OCI-LY3 (cell line): ENCODE measurements at regions not wholly inside any gene's neighbourhood (a gene's known extent, or its start where the extent isn't known, plus 50 kb on each side); places are given as distances from the start of the nearest gene placed in this dataset.

Experiments used
- H2AFZ ChIP-seq: fragments of 200-600, 300-600 bp; shearing (Covaris generic); 2 replicates; pipeline ENCODE4 v1.6.0; 2014; ENCODE audit warnings: antibody characterized with exemption, low read depth, low read length
- H3K27ac ChIP-seq: fragments of 200-600, 300-600 bp; sonication (generic); 2 replicates; pipeline ENCODE4 v1.5.1; 2014; ENCODE audit warnings: mild to moderate bottlenecking, low read length, moderate library complexity, mixed read lengths
- H3K27me3 ChIP-seq: fragments of 200-600, 300-600 bp; sonication (generic); 2 replicates; pipeline ENCODE4 v1.6.1; 2014; ENCODE audit warnings: low read depth, low read length, mixed read lengths
- H3K36me3 ChIP-seq: fragments of 200-600, 300-600 bp; sonication (generic); replicated peaks from 2 replicates; pipeline ENCODE3; 2014; ENCODE audit warnings: low read depth, low read length, mixed read lengths
- H3K4me1 ChIP-seq: fragments of 300-600, 200-600 bp; sonication (generic); 2 replicates; pipeline ENCODE4 v1.6.1; 2014; ENCODE audit warnings: low read length, mixed read lengths
- H3K4me2 ChIP-seq: fragments of 200-600, 300-600 bp; sonication (generic); 2 replicates; pipeline ENCODE4 v1.6.1; 2014; ENCODE audit warnings: low read length, mixed read lengths
- H3K4me3 ChIP-seq: fragments of 300-600, 200-600 bp; sonication (generic); 2 replicates; pipeline ENCODE4 v1.5.1; 2014; ENCODE audit warnings: antibody characterized with exemption, mild to moderate bottlenecking, low read length, moderate library complexity
- H3K79me2 ChIP-seq: fragments of 300-600, 200-600 bp; shearing (Covaris generic); 2 replicates; pipeline ENCODE4 v1.6.1; 2014; ENCODE audit warnings: mild to moderate bottlenecking, low read length, mixed read lengths
- H3K9ac ChIP-seq: fragments of 300-600, 200-600 bp; shearing (Covaris generic); 2 replicates; pipeline ENCODE4 v1.6.0; 2014; ENCODE audit warnings: mild to moderate bottlenecking, low read length, moderate library complexity
- H3K9me3 ChIP-seq: fragments of 200-600, 300-600 bp; shearing (Covaris generic); 2 replicates; pipeline ENCODE4 v1.6.1; 2014; ENCODE audit warnings: low read length, mixed read lengths; ENCODE audit not compliant: insufficient read depth
- H4K20me1 ChIP-seq: fragments of 200-600, 300-600 bp; sonication (generic); 2 replicates; pipeline ENCODE4 v1.6.1; 2016; ENCODE audit warnings: low read length, mixed read lengths; ENCODE audit not compliant: insufficient read depth
- EZH2phosphoT487 ChIP-seq: fragments of 200-600 bp; shearing (Covaris generic); IDR thresholded peaks from 2 replicates; pipeline ENCODE4 v1.6.1; 2018; ENCODE audit warnings: antibody characterized with exemption, mixed run types, low read depth
- TF ChIP-seq, protein P1 (sequence below): fragments of 200-600, 300-600 bp; sonication (generic); IDR thresholded peaks from 2 replicates; pipeline ENCODE4 v1.5.1; 2014; ENCODE audit warnings: antibody characterized with exemption, low read length, low read depth

DNA sequence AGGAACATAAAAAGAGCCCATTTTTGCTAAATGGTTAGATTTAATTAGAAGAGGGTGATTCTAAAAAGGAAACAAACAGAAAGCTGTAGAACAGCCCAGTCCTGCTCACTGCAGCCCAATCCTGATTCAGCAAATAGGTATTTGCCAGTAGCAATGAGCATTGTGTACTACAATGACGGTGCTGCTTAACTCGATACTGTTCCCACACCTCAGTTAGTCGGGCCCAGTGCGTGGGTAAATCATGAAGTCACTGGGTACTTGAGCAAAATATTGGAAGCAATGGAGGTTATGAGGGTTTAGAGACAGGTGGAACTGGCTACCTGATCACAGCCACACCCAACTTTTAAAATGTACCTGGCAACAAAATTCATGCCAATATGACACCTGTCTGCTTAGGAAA lies 101.5 kb upstream of the ADGRL2 start:
- H3K27ac ChIP-seq: no peak overlapping the region
- H3K27me3 ChIP-seq: no peaks in the 10 kb centered on the region
- TF ChIP-seq, protein P1, sequence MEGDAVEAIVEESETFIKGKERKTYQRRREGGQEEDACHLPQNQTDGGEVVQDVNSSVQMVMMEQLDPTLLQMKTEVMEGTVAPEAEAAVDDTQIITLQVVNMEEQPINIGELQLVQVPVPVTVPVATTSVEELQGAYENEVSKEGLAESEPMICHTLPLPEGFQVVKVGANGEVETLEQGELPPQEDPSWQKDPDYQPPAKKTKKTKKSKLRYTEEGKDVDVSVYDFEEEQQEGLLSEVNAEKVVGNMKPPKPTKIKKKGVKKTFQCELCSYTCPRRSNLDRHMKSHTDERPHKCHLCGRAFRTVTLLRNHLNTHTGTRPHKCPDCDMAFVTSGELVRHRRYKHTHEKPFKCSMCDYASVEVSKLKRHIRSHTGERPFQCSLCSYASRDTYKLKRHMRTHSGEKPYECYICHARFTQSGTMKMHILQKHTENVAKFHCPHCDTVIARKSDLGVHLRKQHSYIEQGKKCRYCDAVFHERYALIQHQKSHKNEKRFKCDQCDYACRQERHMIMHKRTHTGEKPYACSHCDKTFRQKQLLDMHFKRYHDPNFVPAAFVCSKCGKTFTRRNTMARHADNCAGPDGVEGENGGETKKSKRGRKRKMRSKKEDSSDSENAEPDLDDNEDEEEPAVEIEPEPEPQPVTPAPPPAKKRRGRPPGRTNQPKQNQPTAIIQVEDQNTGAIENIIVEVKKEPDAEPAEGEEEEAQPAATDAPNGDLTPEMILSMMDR: no peak
- TF ChIP-seq EZH2phosphoT487: no peak
- no peaks in the 10 kb centered on the region for H3K79me2 ChIP-seq
- no peak overlapping the region for H3K4me3 ChIP-seq
- no peak overlapping the region for H3K9ac ChIP-seq
- no peaks in the 10 kb centered on the region for H4K20me1 ChIP-seq
- no peak overlapping the region for H2AFZ ChIP-seq
- no peak overlapping the region for H3K4me2 ChIP-seq
- no peaks in the 10 kb centered on the region for H3K9me3 ChIP-seq
- no peaks in the 10 kb centered on the region for H3K4me1 ChIP-seq
- no peaks in the 10 kb centered on the region for H3K36me3 ChIP-seq

DNA sequence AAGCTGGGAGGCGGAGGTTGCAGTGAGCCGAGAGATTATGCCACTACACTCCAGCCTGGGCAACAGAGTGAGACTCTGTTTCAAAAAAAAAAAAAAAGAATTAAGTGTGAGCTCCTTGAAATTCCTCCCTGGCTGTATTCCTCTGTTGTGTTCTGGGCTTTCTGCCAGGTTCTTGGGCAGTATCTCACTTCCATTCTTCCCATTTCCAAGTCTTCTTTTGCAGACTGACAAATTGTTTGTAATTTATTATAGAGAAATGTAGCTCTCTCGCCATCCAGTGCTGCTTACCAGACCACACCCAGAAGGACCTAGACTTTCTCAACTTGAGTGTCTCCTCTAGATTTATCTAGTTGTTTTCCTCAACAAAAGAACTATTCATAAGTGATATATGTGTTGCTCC lies 105.0 kb upstream of the ADGRL2 start:
- H2AFZ ChIP-seq: no peak overlapping the region
- H3K9ac ChIP-seq: no peak overlapping the region
- H3K4me1 ChIP-seq: peaks cover 3% of the 10 kb centered on the region; the same call in 1 of the 2 replicates
- H3K4me3 ChIP-seq: no peak overlapping the region
- H3K27me3 ChIP-seq: no peaks in the 10 kb centered on the region
- no peaks in the 10 kb centered on the region for H4K20me1 ChIP-seq
- TF ChIP-seq, protein P1: no peak
- no peak for TF ChIP-seq EZH2phosphoT487
- no peaks in the 10 kb centered on the region for H3K79me2 ChIP-seq
- H3K36me3 ChIP-seq: no peaks in the 10 kb centered on the region
- no peak overlapping the region for H3K4me2 ChIP-seq
- no peak overlapping the region for H3K27ac ChIP-seq
- no peaks in the 10 kb centered on the region for H3K9me3 ChIP-seq

DNA sequence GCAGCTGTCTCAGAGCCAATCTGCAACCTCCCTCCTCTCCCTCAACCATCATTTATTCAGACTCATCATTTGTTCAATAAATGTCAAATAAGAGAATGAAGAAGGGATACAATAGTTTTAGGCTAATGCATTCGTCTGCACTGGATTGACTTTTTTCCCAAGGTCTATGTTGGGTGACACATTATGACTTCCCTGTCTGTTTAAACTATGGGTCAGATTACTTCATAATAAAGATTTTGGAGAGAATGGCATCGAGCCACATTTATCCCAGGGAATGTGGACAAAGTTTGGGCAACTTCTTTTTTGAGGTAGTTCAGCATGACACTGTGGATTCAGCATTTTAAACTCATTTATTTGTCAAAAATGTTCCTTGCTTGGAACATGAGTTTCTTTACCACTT lies 107.4 kb upstream of the ADGRL2 start:
- Histone ChIP-seq H3K4me2 (no peak overlapping the region), H3K27me3 (no peaks in the 10 kb centered on the region), H2AFZ (no peak overlapping the region), H3K9ac (no peak overlapping the region), H3K4me3 (no peak overlapping the region), H3K36me3 (no peaks in the 10 kb centered on the region), H3K79me2 (no peaks in the 10 kb centered on the region), H3K4me1 (peaks cover 18% of the 10 kb centered on the region), H4K20me1 (no peaks in the 10 kb centered on the region), H3K27ac (no peak overlapping the region), H3K9me3 (no peaks in the 10 kb centered on the region)
- TF ChIP-seq, protein P1: no peak
- no peak for TF ChIP-seq EZH2phosphoT487

DNA sequence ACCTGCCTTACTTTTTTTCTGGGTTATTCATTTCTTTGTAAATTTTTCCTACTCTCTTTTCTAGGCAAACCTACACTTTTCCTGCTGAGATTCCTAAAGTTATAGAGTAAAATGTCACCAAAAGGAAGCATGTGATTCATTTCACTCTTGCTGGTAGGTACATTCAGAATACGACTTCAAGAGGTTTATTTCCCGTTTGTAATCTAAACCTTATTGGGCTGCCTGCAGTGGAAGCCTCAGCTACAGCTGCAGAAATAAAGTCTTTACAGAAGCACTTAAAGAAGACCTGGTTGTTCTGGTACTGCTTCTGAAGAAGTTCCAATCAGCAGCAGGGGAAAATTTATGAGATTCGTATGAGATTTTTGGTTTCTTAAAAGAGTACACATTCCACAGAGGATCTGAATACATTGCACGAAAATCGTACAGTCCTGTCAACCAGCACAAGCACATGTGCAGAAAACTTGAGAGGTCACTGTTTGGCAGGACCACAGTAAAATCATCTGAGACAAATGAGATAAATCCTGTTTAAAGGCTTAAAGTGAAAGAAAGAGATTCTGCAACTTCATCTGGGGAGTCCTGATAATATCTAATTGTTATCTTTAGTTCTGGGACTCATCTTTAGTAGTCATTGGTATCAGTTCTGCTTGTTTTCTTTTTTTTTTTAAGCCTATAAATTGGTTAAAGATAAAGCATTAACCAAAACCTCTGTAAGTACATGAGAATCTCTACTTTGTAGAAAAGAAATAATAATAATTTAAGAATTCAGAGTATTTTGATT lies 109.9 kb upstream of the ADGRL2 start:
- Histone ChIP-seq H2AFZ (no peak overlapping the region), H3K27ac (no peak overlapping the region), H3K4me2 (peak overlapping the region; percentile 20; the same call in 1 of the 2 replicates), H3K9ac (no peak overlapping the region), H3K4me3 (no peak overlapping the region), H3K4me1 (peaks cover 18% of the 10 kb centered on the region), H3K79me2 (no peaks in the 10 kb centered on the region), H3K27me3 (no peaks in the 10 kb centered on the region), H3K9me3 (no peaks in the 10 kb centered on the region), H4K20me1 (no peaks in the 10 kb centered on the region), H3K36me3 (no peaks in the 10 kb centered on the region)
- TF ChIP-seq EZH2phosphoT487: no peak
- TF ChIP-seq, protein P1: no peak
